ENCODE measurements at regions not wholly inside any gene's neighbourhood (a gene's known extent, or its start where the extent isn't known, plus 50 kb on each side); places are given as distances from the start of the nearest gene placed in this dataset.
"Not testable (repeated sequence)": the region's sequence is repeated elsewhere in the genome, so short reads cannot be mapped to it uniquely, and the experiment has no call there.

DNA sequence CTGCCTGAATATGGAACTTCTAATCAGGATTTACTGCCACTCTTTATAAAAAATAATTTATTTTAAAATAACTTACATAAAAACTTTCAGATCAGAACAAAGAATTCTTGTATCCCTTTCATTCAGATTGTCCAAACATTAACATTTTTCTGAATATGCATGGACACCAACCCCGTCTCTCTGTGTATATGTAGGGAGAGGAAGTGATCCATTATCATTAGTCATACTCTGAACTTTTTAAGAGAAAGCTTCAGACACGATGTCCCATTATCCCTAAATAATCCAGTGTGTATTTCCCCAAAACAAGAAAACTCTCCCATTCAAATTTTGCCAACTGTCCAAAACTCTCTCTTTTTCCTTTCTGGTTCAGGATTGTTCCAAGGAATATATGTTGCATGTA is 122.3 kb upstream of the CXADR start:
- WGBS, 5 donors, result 42 to 73% (median 51%) methylated on average over 2 of the region's 2 CpGs
- no peak for DNase-seq
- intact Hi-C loops (cut with DNase I; ENCODE audit: low total_unique reads), result no loop called here
- Histone ChIP-seq H3K27ac (no peak overlapping the region), H3K27me3 (replicated peaks in 1 of 7) (no peaks in the 10 kb centered on the region), H3K4me1 (no peaks in the 10 kb centered on the region), H3K9me3 (no peaks in the 10 kb centered on the region), H3K36me3 (no peaks in the 10 kb centered on the region), H3K4me3 (no peak overlapping the region)
- TF ChIP-seq POLR2AphosphoS5 (IDR thresholded peaks at IDR 0.05) (no peak), POLR2A (IDR thresholded peaks at IDR 0.05) (no peak)
- TF ChIP-seq, protein P1, sequence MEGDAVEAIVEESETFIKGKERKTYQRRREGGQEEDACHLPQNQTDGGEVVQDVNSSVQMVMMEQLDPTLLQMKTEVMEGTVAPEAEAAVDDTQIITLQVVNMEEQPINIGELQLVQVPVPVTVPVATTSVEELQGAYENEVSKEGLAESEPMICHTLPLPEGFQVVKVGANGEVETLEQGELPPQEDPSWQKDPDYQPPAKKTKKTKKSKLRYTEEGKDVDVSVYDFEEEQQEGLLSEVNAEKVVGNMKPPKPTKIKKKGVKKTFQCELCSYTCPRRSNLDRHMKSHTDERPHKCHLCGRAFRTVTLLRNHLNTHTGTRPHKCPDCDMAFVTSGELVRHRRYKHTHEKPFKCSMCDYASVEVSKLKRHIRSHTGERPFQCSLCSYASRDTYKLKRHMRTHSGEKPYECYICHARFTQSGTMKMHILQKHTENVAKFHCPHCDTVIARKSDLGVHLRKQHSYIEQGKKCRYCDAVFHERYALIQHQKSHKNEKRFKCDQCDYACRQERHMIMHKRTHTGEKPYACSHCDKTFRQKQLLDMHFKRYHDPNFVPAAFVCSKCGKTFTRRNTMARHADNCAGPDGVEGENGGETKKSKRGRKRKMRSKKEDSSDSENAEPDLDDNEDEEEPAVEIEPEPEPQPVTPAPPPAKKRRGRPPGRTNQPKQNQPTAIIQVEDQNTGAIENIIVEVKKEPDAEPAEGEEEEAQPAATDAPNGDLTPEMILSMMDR (IDR thresholded peaks at IDR 0.05 in 8 of 11, conservative IDR thresholded peaks at IDR 0.05 in 3 of 11), result no peak

DNA sequence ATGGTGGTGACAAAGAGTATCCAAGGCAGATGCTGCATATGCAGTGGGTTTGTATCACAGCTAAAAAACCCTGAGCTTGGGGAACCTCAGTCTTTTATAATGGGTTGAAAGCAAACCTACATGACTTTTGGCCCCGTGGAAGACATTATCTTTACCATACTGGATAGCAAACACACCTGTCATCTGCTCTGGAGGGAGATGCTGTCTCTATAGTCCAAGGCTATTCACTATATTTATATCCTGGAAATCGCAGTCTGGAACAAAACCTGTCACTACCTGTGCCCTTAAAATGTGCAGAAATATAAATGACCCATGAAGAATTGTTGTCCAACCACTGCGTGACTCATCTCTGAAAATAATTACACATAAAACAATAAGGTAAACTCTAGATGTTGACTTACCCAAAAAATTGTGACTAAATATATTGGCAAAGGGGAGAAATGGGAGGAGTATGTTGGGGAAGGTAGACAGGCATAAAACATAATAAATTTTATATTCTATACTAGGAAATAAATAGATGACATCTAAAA is 121.0 kb upstream of the CXADR start:
- Histone ChIP-seq H3K36me3 (no peaks in the 10 kb centered on the region), H3K27ac (no peak overlapping the region), H3K4me1 (no peaks in the 10 kb centered on the region), H3K9me3 (no peaks in the 10 kb centered on the region), H3K4me3 (no peak overlapping the region), H3K27me3 (replicated peaks in 1 of 7) (no peaks in the 10 kb centered on the region)
- 77 to 88% (median 79%) methylated on average over 3 of the region's 3 CpGs for WGBS, 5 donors
- TF ChIP-seq POLR2AphosphoS5 (IDR thresholded peaks at IDR 0.05) (no peak), POLR2A (IDR thresholded peaks at IDR 0.05) (no peak)
- TF ChIP-seq, protein P1 (IDR thresholded peaks at IDR 0.05 in 8 of 11, conservative IDR thresholded peaks at IDR 0.05 in 3 of 11), result no peak
- intact Hi-C loops (cut with DNase I; ENCODE audit: low total_unique reads), result no loop called here
- DNase-seq, result no peak

DNA sequence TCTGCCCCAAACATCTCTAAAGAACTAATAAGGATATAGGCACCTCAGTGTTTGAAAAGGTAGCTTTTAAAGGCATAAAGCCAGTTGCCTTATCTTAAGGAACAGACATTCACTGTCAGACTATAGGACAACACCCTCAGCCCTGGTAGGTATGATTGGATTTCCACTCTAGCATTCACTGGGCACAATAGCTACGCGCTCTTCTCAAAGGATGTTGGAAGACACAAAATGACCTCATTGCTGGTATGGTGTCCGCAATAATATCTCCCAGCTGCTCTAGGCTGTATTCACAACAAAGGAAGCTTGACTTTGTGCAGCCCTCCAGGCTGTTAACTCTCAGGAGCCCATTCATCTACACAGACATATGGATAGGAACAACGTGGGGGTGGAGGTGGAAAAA is 119.4 kb upstream of the CXADR start:
- H3K4me3 ChIP-seq, result no peak overlapping the region
- H3K4me1 ChIP-seq, result no peaks in the 10 kb centered on the region
- no peak for DNase-seq
- 71 to 76% (median 73%) methylated on average over 4 of the region's 4 CpGs for WGBS, 5 donors
- H3K9me3 ChIP-seq, result no peaks in the 10 kb centered on the region
- no peak overlapping the region for H3K27ac ChIP-seq
- no peak for TF ChIP-seq POLR2AphosphoS5 (IDR thresholded peaks at IDR 0.05)
- no peaks in the 10 kb centered on the region for H3K36me3 ChIP-seq
- intact Hi-C loops (cut with DNase I; ENCODE audit: low total_unique reads), result no loop called here
- no peaks in the 10 kb centered on the region for H3K27me3 ChIP-seq (replicated peaks in 1 of 7)

DNA sequence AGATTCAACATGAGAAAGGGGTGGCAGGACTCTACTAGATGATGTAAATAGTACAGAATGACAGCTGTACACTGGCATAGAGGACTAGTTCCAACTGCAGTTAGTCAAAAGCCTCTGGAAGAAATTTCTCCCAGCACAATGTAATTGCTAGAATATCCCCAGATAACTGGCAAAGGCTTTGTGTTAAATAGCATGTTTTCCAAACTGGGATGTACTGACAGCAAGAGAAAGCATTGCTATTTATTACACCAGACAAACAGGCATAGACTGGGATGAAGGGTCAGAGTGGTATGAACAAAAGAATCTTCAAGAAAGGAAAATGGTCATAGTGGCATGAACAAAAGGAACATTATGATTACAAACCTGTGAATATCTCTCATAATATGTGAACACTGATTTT is 115.9 kb upstream of the CXADR start:
- TF ChIP-seq, protein P1 (IDR thresholded peaks at IDR 0.05 in 8 of 11, conservative IDR thresholded peaks at IDR 0.05 in 3 of 11), result no peak
- TF ChIP-seq POLR2AphosphoS5 (IDR thresholded peaks at IDR 0.05) (no peak), POLR2A (IDR thresholded peaks at IDR 0.05) (no peak)
- no peak overlapping the region for H3K27ac ChIP-seq
- intact Hi-C loops (cut with DNase I; ENCODE audit: low total_unique reads), result no loop called here

DNA sequence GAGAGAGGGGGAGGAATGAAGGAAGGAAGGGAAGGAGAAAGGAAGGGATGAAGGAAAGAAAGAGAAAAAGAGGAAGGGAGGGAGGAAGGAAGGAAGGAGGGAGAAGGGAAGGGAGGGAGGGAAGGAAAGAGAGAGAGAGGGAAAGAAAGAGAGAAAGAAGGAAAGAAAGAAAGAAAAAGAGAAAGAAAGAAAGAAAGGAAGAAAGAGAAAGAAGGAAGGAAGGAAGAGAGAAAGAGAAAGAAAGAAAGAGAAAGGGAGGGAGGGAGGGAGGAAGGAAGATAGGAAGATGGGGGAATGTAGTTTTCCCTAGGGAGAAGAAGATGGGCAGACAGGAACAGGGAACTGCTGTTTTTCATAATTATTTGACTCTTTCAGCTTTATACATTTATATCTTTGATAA is 115.1 kb upstream of the CXADR start:
- intact Hi-C loops (cut with DNase I; ENCODE audit: low total_unique reads), result no loop called here
- H3K36me3 ChIP-seq, result no peaks in the 10 kb centered on the region
- no peaks in the 10 kb centered on the region for H3K9me3 ChIP-seq
- H3K4me1 ChIP-seq, result no peaks in the 10 kb centered on the region
- no peak overlapping the region for H3K27ac ChIP-seq
- TF ChIP-seq, protein P1 (IDR thresholded peaks at IDR 0.05 in 8 of 11, conservative IDR thresholded peaks at IDR 0.05 in 3 of 11), result no peak
- TF ChIP-seq POLR2A (IDR thresholded peaks at IDR 0.05) (no peak), POLR2AphosphoS5 (IDR thresholded peaks at IDR 0.05) (no peak)
- H3K27me3 ChIP-seq (replicated peaks in 1 of 7), result no peaks in the 10 kb centered on the region
- H3K4me3 ChIP-seq, result no peak overlapping the region
- DNase-seq, result no peak

More for the DNA sequence above, 115.9 kb upstream of the CXADR start:
- H3K36me3 ChIP-seq, result no peaks in the 10 kb centered on the region
- DNase-seq, result no peak
- H3K9me3 ChIP-seq, result no peaks in the 10 kb centered on the region
- no peak overlapping the region for H3K4me3 ChIP-seq
- no peaks in the 10 kb centered on the region for H3K27me3 ChIP-seq (replicated peaks in 1 of 7)
- no peaks in the 10 kb centered on the region for H3K4me1 ChIP-seq

DNA sequence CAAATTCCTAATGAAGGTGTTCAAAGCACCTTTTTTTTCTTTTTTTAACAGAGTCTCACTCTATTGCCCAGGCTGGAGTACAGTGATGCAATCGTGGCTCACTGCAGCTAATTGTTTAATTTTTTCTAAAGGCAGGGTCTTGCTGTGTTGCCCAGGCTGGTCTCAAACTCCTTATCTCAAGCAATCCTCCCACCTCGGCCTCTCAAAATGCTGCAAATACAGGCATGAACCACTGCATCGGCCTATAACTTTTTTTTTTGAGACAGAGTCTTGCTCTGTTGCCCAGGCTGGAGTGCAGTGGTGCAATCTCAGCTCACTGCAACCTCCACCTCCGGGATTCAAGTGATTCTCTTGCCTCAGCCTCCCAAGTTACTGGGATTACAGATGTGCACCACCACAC is 113.9 kb upstream of the CXADR start:
- DNase-seq; H3K4me3 ChIP-seq; intact Hi-C loops (cut with DNase I; ENCODE audit: low total_unique reads); H3K27ac ChIP-seq; H3K27me3 ChIP-seq (replicated peaks in 1 of 7); H3K36me3 ChIP-seq; H3K4me1 ChIP-seq; H3K9me3 ChIP-seq: not testable (repeated sequence)
- 69 to 83% (median 80%) methylated on average over 4 of the region's 4 CpGs for WGBS, 5 donors

All from spleen (tissue), 11 donors.